Esophagus mucosa (tissue), 1 donor: ENCODE measurements at regions not wholly inside any gene's neighbourhood (a gene's known extent, or its start where the extent isn't known, plus 50 kb on each side); places are given as distances from the start of the nearest gene placed in this dataset.

Experiments used
- ATAC-seq: fragments of 200-7000 bp; cut with Tn5 transposase; one replicate; pipeline ENCODE4 v1.9.1; 2020
- donor health status: DM: yes; HTN: yes; CAD: no.

GRCh38 chr20:12023194-12023795, 105.6 kb downstream of the BTBD3 start:
- ATAC-seq = no peak

- no peak for ATAC-seq
These were observed 111.1 kb downstream of the BTBD3 start for GRCh38 chr20:12028771-12029170.

- ATAC-seq = no peak
These were observed 112.8 kb downstream of the BTBD3 start for GRCh38 chr20:12030470-12030869.

- no peak for ATAC-seq
These were observed 118.4 kb downstream of the BTBD3 start for GRCh38 chr20:12036142-12036541.

GRCh38 chr20:12037521-12037920, 119.8 kb downstream of the BTBD3 start:
- no peak for ATAC-seq

GRCh38 chr20:12040261-12040660, 122.6 kb downstream of the BTBD3 start:
- no peak for ATAC-seq

GRCh38 chr20:12044969-12045368, 127.3 kb downstream of the BTBD3 start:
- no peak for ATAC-seq

- ATAC-seq = no peak
These were observed 130.2 kb downstream of the BTBD3 start for GRCh38 chr20:12047838-12048432.

- no peak for ATAC-seq
These were observed 131.4 kb downstream of the BTBD3 start for GRCh38 chr20:12049125-12049524.

GRCh38 chr20:12051206-12052163, 133.8 kb downstream of the BTBD3 start:
- ATAC-seq = no peak

- ATAC-seq = no peak
These were observed 135.7 kb downstream of the BTBD3 start for GRCh38 chr20:12053353-12053752.

- no peak for ATAC-seq
These were observed 136.9 kb downstream of the BTBD3 start for GRCh38 chr20:12054556-12054955.

- no peak for ATAC-seq
These were observed 137.5 kb downstream of the BTBD3 start for GRCh38 chr20:12055161-12055560.

- ATAC-seq = no peak
These were observed 139.1 kb downstream of the BTBD3 start for GRCh38 chr20:12056839-12057238.

GRCh38 chr20:12057778-12058177, 140.1 kb downstream of the BTBD3 start:
- no peak for ATAC-seq

GRCh38 chr20:12058216-12058615, 140.5 kb downstream of the BTBD3 start:
- no peak for ATAC-seq

- no peak for ATAC-seq
These were observed 143.8 kb downstream of the BTBD3 start for GRCh38 chr20:12061466-12061865.

GRCh38 chr20:12063106-12063684, 145.5 kb downstream of the BTBD3 start:
- no peak for ATAC-seq

GRCh38 chr20:12064540-12064939, 146.8 kb downstream of the BTBD3 start:
- ATAC-seq = no peak

- ATAC-seq = no peak
These were observed 150.0 kb downstream of the BTBD3 start for GRCh38 chr20:12067686-12068085.

GRCh38 chr20:12068121-12068520, 150.4 kb downstream of the BTBD3 start:
- ATAC-seq = no peak

- no peak for ATAC-seq
These were observed 151.5 kb downstream of the BTBD3 start for GRCh38 chr20:12069181-12069580.

GRCh38 chr20:12072221-12072953, 154.7 kb downstream of the BTBD3 start:
- no peak for ATAC-seq
